OCI-LY1 (cell line): ENCODE measurements at regions not wholly inside any gene's neighbourhood (a gene's known extent, or its start where the extent isn't known, plus 50 kb on each side); places are given as distances from the start of the nearest gene placed in this dataset.

ENCODE experiments used
- CTCF ChIP-seq: fragments of 200-600 bp; sonication (generic), shearing (Covaris generic); IDR thresholded peaks from 2 replicates; pipeline ENCODE4 v1.5.1; 2017; ENCODE audit warnings: mild to moderate bottlenecking, antibody characterized with exemption, low read length, moderate library complexity, mixed read lengths
- EZH2 ChIP-seq: fragments of 200-600 bp; sonication (generic), shearing (Covaris generic); IDR thresholded peaks from 2 replicates; pipeline ENCODE4 v1.8.0; 2017; ENCODE audit warnings: borderline replicate concordance, mixed run types, mild to moderate bottlenecking, antibody characterized with exemption, low read length, moderate library complexity, mixed read lengths

- TF ChIP-seq EZH2 (no peak), CTCF (no peak)
These were observed 221.3 kb upstream of the TMEFF2 start for GRCh38 chr2:192416060-192416459.
